Activated CD4-positive, alpha-beta memory T cell treated with anti-CD3 and anti-CD28 coated beads for 36 hours (primary cell): ENCODE measurements at regions not wholly inside any gene's neighbourhood (a gene's known extent, or its start where the extent isn't known, plus 50 kb on each side); places are given as distances from the start of the nearest gene placed in this dataset.
"Not testable (repeated sequence)": the region's sequence is repeated elsewhere in the genome, so short reads cannot be mapped to it uniquely, and the experiment has no call there.

Experiments
- CTCF ChIA-PET: fragments of 350-600 bp; sonication (Branson Sonifier 250); formaldehyde crosslinking; loops from one replicate; lab custom pipeline; 2021; ENCODE audit warnings: antibody characterized with exemption, inconsistent platforms; lab: Charles Lee
- POLR2A ChIA-PET: fragments of 350-600 bp; sonication (Branson Sonifier 250); formaldehyde crosslinking; loops from one replicate; lab custom pipeline; 2021; ENCODE audit warnings: antibody characterized with exemption; lab: Charles Lee
- DNase-seq: peaks from one replicate; pipeline ENCODE4 v3.0.0-alpha.2; 2020
- H3K27ac Mint-ChIP-seq: one replicate; pipeline ENCODE4 v1.8.0; 2021; ENCODE audit warnings: mixed read lengths
- H3K27me3 Mint-ChIP-seq: one replicate; pipeline ENCODE4 v1.8.0; 2021; ENCODE audit warnings: mixed read lengths
- H3K36me3 Mint-ChIP-seq: one replicate; pipeline ENCODE4 v1.8.0; 2021; ENCODE audit warnings: mixed read lengths
- H3K4me1 Mint-ChIP-seq: one replicate; pipeline ENCODE4 v1.8.0; 2021; ENCODE audit warnings: low read depth, mixed read lengths
- H3K4me3 Mint-ChIP-seq: one replicate; pipeline ENCODE4 v1.8.0; 2021; ENCODE audit warnings: mild to moderate bottlenecking, mixed read lengths
- H3K9me3 Mint-ChIP-seq: one replicate; pipeline ENCODE4 v1.8.0; 2021; ENCODE audit warnings: mixed read lengths
- intact Hi-C: fragments of 100-400 bp; cut with micrococcal nuclease; formaldehyde crosslinking; loops from one replicate; pipeline ENCODE4 v1.15.1; 2023

DNA sequence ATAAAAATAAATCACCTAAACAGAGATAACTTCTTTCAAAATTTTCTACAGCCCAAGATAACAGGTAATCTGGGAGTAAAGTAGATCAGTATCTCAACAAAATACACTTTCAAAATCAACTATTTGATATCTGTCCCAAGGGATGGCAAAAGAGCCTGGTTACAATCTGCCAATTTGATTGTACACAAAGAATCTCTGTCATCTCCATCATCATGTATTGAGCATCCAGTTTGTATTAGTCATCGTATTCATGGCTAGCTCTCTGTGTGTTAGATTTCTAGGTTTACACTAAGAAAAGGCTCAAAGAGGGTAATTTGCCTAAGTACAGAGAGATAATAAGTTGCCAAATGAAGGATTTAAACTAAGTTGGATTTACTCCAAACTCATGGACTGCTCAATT lies 329.0 kb upstream of the NRSN1 start:
- H3K27ac Mint-ChIP-seq = no peak overlapping the region
- no peaks in the 10 kb centered on the region for H3K36me3 Mint-ChIP-seq
- intact Hi-C loops = no loop called here
- no peaks in the 10 kb centered on the region for H3K9me3 Mint-ChIP-seq
- H3K27me3 Mint-ChIP-seq = no peaks in the 10 kb centered on the region
- ChIA-PET CTCF (no interaction called here), POLR2A (no interaction called here)
- DNase-seq = no peak
- no peaks in the 10 kb centered on the region for H3K4me1 Mint-ChIP-seq
- no peak overlapping the region for H3K4me3 Mint-ChIP-seq

GRCh38 chr6:23804289-23804688 lies 321.7 kb upstream of the NRSN1 start:
- H3K4me3 Mint-ChIP-seq, H3K27ac Mint-ChIP-seq, CTCF ChIA-PET, intact Hi-C loops, POLR2A ChIA-PET, H3K36me3 Mint-ChIP-seq, H3K27me3 Mint-ChIP-seq, H3K4me1 Mint-ChIP-seq, H3K9me3 Mint-ChIP-seq, DNase-seq: not testable (repeated sequence)

GRCh38 chr6:23821141-23821540 lies 304.9 kb upstream of the NRSN1 start:
- DNase-seq, POLR2A ChIA-PET, intact Hi-C loops, H3K36me3 Mint-ChIP-seq, CTCF ChIA-PET, H3K4me1 Mint-ChIP-seq, H3K27ac Mint-ChIP-seq, H3K27me3 Mint-ChIP-seq, H3K4me3 Mint-ChIP-seq: not testable (repeated sequence)
- H3K9me3 Mint-ChIP-seq = peaks cover 13% of the 10 kb centered on the region

- Mint-ChIP-seq H3K9me3 (peaks cover 13% of the 10 kb centered on the region), H3K27ac (no peak overlapping the region), H3K27me3 (no peaks in the 10 kb centered on the region), H3K4me3 (no peak overlapping the region), H3K36me3 (no peaks in the 10 kb centered on the region), H3K4me1 (no peaks in the 10 kb centered on the region)
- intact Hi-C loops = no loop called here
- CTCF ChIA-PET = no interaction called here
- POLR2A ChIA-PET = no interaction called here
- no peak for DNase-seq
Measured at GRCh38 chr6:23823421-23823820, 302.6 kb upstream of the NRSN1 start.

- Mint-ChIP-seq H3K27ac (no peak overlapping the region), H3K27me3 (no peaks in the 10 kb centered on the region), H3K4me3 (no peak overlapping the region), H3K4me1 (no peaks in the 10 kb centered on the region), H3K9me3 (peaks cover 7% of the 10 kb centered on the region), H3K36me3 (no peaks in the 10 kb centered on the region)
- ChIA-PET POLR2A (no interaction called here), CTCF (no interaction called here)
- intact Hi-C loops = no loop called here
- no peak for DNase-seq
Measured at GRCh38 chr6:23826572-23826971, 299.4 kb upstream of the NRSN1 start.

GRCh38 chr6:23828861-23829260 lies 297.2 kb upstream of the NRSN1 start:
- intact Hi-C loops = no loop called here

DNA sequence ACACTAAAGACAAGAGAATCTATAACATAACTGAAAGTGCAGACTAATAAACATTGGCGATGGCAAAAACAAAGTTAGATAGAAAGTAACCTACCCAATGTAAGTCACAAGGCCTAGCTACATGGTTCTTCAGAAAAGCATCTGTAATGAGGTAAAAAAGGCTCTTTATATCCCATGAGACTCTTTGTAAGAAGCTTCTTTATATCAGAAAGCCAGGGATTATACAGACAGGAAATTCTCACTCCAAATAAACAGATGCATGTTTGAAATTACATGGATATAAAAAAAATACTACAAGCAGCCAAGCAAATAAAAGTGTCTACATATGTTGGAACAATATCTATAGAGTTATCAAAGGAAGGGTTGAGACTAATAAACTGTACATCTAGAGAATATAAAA lies 284.9 kb upstream of the NRSN1 start:
- no peaks in the 10 kb centered on the region for H3K27me3 Mint-ChIP-seq
- intact Hi-C loops = no loop called here
- no peaks in the 10 kb centered on the region for H3K4me1 Mint-ChIP-seq
- H3K27ac Mint-ChIP-seq = no peak overlapping the region
- H3K4me3 Mint-ChIP-seq = no peak overlapping the region
- H3K36me3 Mint-ChIP-seq = no peaks in the 10 kb centered on the region
- ChIA-PET CTCF (no interaction called here), POLR2A (no interaction called here)
- H3K9me3 Mint-ChIP-seq = no peaks in the 10 kb centered on the region
- no peak for DNase-seq

More at GRCh38 chr6:23828861-23829260, 297.2 kb upstream of the NRSN1 start:
- ChIA-PET POLR2A (interaction anchor here (0.7 kb wide), 1 partner anchor 586 kb away, joined by 7 read pairs; no protein-coding TSS in a partner anchor), CTCF (interaction anchor here (0.6 kb wide), 1 partner anchor 180 kb away, joined by 3 read pairs; no protein-coding TSS in a partner anchor)
- DNase-seq = no peak
- Mint-ChIP-seq H3K27ac (no peak overlapping the region), H3K4me3 (no peak overlapping the region), H3K36me3 (no peaks in the 10 kb centered on the region), H3K4me1 (no peaks in the 10 kb centered on the region), H3K27me3 (no peaks in the 10 kb centered on the region), H3K9me3 (peaks cover 11% of the 10 kb centered on the region)

DNA sequence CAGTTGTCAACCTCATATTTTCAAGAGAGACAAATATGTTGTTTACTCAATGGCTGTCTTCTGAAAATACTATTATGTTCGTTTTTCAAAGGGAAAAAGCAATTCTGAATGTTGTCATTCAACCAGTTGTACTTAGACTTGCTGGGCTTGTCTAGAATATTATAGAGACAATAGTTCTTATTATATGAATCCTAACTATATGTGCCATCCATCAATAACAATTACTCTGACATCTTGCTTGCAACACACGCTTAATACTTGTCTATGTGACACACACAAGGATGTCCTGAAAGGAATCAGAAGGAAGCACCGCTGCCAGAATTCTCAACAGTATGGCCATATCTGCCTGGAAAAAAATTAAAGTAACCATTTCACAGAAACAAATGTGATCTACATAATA lies 283.3 kb upstream of the NRSN1 start:
- H3K9me3 Mint-ChIP-seq = no peaks in the 10 kb centered on the region
- H3K27ac Mint-ChIP-seq = no peak overlapping the region
- ChIA-PET POLR2A (no interaction called here), CTCF (no interaction called here)
- H3K36me3 Mint-ChIP-seq = no peaks in the 10 kb centered on the region
- H3K4me3 Mint-ChIP-seq = no peak overlapping the region
- no peaks in the 10 kb centered on the region for H3K27me3 Mint-ChIP-seq
- intact Hi-C loops = no loop called here
- DNase-seq = no peak
- no peaks in the 10 kb centered on the region for H3K4me1 Mint-ChIP-seq

DNA sequence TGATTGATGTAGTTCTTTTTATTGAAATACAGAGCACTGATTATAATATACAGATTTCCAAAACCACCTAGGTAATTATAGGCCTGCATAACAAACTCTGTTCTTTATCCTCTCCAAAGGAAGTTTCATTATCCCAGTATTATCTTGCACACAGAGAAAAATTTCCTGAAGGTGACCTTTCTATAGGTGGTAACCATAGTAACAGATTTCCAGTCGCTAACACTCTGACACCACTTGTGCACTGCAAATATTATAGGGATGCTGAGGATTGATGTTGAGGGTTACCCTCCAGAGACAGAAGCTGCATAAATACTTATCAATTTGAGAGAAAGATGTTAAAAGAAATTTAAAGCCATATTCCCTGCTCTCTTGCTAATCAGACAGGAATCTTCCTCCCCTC lies 274.5 kb upstream of the NRSN1 start:
- DNase-seq = no peak
- H3K9me3 Mint-ChIP-seq = no peaks in the 10 kb centered on the region
- H3K4me1 Mint-ChIP-seq = no peaks in the 10 kb centered on the region
- no peak overlapping the region for H3K4me3 Mint-ChIP-seq
- intact Hi-C loops = no loop called here
- ChIA-PET CTCF (no interaction called here), POLR2A (no interaction called here)
- no peaks in the 10 kb centered on the region for H3K27me3 Mint-ChIP-seq
- H3K27ac Mint-ChIP-seq = no peak overlapping the region
- H3K36me3 Mint-ChIP-seq = no peaks in the 10 kb centered on the region

DNA sequence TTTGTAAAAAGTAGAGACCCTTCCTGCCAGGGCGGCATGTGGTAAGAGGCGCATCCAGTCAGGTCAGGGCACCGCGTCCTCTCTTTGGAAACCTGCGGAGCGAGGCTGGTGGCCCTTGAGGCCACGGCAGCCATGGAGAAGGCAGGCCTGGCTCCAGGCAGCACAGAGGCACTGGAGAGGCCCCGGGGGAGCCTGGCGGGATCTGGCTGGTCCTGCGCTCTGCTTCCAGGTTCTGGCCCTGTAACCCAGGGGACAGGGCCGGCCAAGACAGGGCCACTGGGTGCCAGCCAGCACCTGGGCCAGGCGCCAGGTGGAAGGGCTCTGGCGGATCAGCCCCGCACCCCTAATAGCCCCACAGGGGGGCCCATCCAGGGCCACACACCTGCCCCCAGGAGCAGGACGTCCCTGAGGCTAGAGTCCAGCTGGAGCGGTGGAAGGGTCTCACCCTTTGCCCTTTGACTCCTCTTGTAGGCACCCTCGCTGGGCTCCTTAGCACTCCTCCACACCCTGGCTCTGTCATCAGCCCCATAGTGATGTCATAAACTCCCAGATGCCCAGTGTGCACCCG lies 272.4 kb upstream of the NRSN1 start:
- H3K4me1 Mint-ChIP-seq, H3K9me3 Mint-ChIP-seq, DNase-seq, CTCF ChIA-PET, intact Hi-C loops, H3K27ac Mint-ChIP-seq, H3K36me3 Mint-ChIP-seq, H3K27me3 Mint-ChIP-seq, H3K4me3 Mint-ChIP-seq, POLR2A ChIA-PET: not testable (repeated sequence)

DNA sequence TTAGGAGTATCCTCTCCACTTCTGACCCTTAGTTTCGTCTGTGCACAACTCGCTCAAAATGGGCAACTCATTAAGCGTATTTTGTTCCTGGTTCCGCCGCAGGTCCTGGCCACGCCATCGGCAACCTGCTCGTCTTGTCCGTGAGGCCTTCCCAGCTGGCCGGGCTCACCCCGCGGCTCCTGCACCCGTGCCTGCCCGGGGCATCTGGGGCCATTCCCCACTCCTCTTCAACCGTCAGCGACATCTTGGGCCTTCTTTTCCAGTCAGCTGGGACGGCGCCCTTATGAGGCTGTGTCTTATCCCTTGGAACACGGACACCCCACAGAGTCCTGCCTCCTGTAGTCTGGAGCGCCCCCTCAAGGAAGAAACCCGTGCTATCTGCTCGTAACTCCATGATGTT lies 271.9 kb upstream of the NRSN1 start:
- H3K27me3 Mint-ChIP-seq, CTCF ChIA-PET, H3K27ac Mint-ChIP-seq: not testable (repeated sequence)

GRCh38 chr6:23855497-23856116 lies 270.4 kb upstream of the NRSN1 start:
- CTCF ChIA-PET = no interaction called here
- H3K27ac Mint-ChIP-seq = no peak overlapping the region
- no peaks in the 10 kb centered on the region for H3K36me3 Mint-ChIP-seq
- no peaks in the 10 kb centered on the region for H3K27me3 Mint-ChIP-seq
- POLR2A ChIA-PET = no interaction called here
- DNase-seq = no peak
- no peak overlapping the region for H3K4me3 Mint-ChIP-seq
- intact Hi-C loops = no loop called here
- peaks cover 6% of the 10 kb centered on the region for H3K9me3 Mint-ChIP-seq
- H3K4me1 Mint-ChIP-seq = no peaks in the 10 kb centered on the region

More for the DNA sequence above, 271.9 kb upstream of the NRSN1 start:
- H3K9me3 Mint-ChIP-seq, H3K36me3 Mint-ChIP-seq, intact Hi-C loops, POLR2A ChIA-PET, H3K4me1 Mint-ChIP-seq, H3K4me3 Mint-ChIP-seq, DNase-seq: not testable (repeated sequence)

GRCh38 chr6:23870496-23870895 lies 255.5 kb upstream of the NRSN1 start:
- intact Hi-C loops = no loop called here
- H3K4me3 Mint-ChIP-seq = no peak overlapping the region
- ChIA-PET CTCF (no interaction called here), POLR2A (no interaction called here)
- DNase-seq = no peak
- H3K27ac Mint-ChIP-seq = no peak overlapping the region
- H3K27me3 Mint-ChIP-seq = no peaks in the 10 kb centered on the region
- no peaks in the 10 kb centered on the region for H3K9me3 Mint-ChIP-seq
- H3K36me3 Mint-ChIP-seq = no peaks in the 10 kb centered on the region
- no peaks in the 10 kb centered on the region for H3K4me1 Mint-ChIP-seq
